ACHN (cell line): ENCODE measurements at regions not wholly inside any gene's neighbourhood (a gene's known extent, or its start where the extent isn't known, plus 50 kb on each side); places are given as distances from the start of the nearest gene placed in this dataset.
"Not testable (repeated sequence)": the region's sequence is repeated elsewhere in the genome, so short reads cannot be mapped to it uniquely, and the experiment has no call there.

Experiments
- DNase-seq: peaks from one replicate; pipeline ENCODE4 v3.0.0-alpha.2; 2015
- in situ Hi-C: cut with HindIII; loops from 2 replicates; pipeline ENCODE4 v1.10.0; 2017; ENCODE audit warnings: low sequenced_read_pairs, low pct_ligation_motif_present, low pct_unique_long_range_greater_than_20kb

DNA sequence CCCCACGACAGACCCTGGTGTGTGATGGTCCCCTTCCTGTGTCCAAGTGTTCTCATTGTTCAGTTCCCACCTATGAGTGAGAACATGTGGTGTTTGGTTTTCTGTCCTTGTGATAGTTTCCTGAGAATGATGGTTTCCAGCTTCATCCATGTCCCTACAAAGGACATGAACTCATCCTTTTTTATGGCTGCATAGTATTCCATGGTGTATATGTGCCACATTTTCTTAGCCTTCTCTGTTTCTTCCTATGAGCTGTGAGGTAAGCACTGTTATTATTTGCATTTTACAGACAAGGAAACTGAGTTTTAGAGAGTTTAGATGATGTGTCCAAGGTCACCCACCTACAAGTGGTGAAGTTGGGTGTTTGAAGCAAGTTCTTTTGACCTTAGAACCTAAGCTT, 51.1 kb upstream of the BNC1 start:
- DNase-seq, in situ Hi-C loops: not testable (repeated sequence)

DNA sequence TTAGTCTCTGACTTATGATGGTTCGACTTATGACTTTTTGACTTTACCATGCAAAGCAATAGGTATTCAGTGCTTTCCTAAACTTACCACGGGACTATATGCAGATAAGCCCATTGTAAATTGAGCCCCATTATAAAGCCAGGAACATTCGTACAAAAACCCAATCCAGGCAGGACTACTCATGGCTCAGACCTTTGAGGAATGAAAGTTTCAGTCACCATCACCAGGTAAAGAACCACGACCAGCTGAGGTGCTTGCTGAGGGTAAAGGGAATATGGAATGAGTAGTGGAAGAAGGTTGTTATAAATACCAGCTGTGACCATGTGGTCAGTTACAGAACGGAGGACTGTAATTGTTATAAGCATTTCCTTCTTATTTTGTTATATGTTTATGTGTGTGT, 54.9 kb upstream of the BNC1 start:
- DNase-seq, result no peak
- in situ Hi-C loops, result no loop called here

DNA sequence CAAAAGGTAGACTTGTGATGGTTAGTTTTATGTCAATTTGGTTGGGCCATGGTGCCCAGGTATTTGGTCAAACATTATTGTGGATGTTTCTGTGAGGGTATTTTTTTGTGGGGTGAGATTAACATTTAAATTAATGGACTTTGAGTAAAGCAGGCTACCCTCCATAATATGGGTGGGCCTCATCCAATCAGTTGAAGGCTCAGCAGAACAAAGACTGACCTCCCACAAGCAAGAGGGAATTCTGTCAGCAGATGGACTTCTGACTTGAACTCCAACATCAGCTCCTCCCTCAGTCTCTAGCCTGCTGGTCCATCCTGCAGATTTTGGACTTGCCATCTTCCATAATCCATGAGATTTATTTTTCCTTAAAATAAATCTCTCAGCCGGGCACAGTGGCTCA, 55.6 kb upstream of the BNC1 start:
- in situ Hi-C loops, result no loop called here
- DNase-seq, result no peak

DNA sequence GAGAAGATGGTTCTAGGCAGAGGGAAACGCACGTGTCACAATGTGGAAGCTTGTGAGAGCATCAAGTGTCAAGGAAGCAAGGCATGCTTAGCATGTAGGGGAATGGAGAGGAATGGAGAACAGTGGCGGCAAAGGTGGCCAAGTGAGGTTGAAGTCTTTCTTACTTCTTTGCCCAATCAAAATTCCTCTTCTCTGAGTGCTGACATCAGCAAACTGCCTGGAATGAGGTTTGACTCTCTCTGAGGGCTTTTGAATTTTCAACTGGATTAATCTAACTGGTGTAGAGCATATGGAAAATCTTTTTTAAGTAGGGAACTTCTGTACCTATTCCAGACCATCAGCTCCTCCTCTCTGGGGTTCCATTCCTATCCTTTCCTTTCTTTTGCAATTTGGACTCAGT, 61.9 kb upstream of the BNC1 start:
- in situ Hi-C loops, result no loop called here
- DNase-seq, result no peak

DNA sequence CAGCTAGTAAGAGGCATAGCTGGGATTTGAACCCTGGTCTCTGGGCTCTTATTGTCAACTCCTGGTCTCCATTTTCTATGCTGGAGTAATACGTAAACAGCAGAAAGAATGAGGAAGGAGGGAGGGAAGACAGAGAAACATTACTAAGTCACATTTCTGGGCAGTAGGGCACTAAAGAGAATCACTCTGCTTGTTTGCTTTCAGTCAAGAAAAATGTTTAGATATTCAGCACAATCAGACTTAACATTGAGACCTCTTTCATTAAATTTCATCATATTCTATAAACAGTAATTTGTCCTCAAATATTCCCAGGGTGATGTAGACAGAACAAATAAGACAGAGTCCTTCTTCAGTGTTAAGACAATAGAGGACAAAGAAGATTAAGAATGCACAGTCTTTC, 67.7 kb upstream of the BNC1 start:
- DNase-seq, result no peak
- in situ Hi-C loops, result no loop called here

DNA sequence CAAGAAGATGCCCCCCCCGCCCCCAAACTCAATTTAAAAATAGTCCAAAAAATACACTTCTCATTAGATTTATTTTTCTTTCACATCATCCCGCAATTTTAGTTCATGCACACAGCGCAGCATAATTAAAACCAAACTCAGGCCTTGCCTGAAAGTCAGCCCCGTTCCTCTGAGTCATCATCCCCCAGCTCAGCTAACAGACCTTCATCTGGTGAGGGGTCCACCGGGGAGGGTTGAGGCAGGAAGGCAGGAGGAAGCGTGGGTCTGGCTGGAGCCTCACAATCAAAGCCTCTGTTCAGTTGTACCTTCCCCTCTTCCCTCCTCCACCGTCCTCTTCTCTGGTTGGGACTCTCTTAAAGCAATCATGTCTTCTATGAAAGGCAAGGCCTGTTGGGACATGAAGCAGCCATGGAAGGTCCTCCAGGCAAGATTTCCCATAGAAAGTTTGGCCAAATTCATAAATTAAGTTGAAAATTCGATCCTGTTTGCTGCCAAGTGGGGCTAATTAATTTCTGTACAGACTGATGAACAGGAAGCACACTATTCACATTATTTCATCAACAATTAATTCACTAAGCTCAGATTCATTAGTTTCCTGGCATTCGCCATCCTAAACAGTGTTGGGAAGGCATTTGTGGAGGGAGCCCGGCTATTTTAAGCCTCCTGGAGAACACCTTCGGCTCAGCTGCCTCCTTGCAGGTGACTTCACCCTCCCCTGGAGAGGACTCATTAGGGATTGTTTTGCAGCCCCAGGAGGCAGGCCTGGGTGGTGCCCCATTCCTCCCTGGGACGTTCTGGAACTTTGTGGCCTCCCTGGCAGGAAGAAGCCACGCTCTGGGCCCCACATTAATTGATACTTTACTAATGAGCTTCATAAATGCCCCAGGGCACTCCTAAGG, 72.3 kb upstream of the BNC1 start:
- DNase-seq, result no peak
- in situ Hi-C loops, result no loop called here

DNA sequence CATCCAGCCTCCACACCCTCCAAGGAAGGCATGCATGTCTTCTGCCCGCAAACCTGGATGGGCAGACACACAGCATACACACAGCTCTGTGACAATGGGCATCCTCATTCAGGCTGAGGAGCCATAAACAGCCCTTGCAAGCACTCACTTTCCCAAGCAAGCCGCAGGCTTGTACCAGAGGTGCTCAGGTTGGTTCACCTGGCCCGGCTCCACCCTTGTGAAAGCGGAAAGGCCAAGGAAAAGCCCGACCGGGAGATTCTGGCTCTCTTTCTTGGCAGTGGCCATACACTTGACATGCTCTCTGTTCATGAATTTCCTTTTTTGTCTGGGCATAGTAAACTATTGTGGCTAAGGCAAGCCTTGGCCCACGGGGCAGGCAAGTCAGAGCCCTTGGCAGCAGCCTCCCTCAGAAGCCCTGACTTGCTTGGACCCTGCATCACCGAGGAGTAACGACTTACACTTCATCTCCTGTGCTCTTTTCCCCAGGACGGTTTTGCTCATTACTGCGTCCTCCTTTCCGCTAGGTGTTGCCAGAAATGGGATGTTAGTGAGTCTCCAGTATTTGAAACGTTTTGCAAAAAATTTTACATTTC, 74.6 kb upstream of the BNC1 start:
- in situ Hi-C loops, result no loop called here
- no peak for DNase-seq

DNA sequence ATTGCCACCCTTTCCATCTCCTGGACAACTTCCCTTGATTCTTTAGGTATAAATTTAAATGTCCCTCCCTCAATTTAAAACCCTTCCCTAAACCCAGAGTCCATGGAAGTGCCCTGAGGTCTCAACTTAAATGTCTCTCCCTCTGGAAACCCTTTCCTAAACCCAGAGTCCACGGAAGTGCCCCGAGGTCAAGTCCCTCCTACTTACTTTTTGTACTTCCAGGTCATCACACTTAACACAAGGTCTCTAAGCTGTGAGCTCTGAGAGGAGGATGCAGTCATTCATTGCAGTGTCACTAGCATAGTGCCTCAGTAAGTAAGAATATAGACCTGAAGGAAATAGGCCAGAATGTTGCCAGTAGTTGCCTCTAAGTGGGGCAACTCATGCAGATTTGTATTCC, 78.2 kb upstream of the BNC1 start:
- in situ Hi-C loops, result no loop called here
- no peak for DNase-seq

DNA sequence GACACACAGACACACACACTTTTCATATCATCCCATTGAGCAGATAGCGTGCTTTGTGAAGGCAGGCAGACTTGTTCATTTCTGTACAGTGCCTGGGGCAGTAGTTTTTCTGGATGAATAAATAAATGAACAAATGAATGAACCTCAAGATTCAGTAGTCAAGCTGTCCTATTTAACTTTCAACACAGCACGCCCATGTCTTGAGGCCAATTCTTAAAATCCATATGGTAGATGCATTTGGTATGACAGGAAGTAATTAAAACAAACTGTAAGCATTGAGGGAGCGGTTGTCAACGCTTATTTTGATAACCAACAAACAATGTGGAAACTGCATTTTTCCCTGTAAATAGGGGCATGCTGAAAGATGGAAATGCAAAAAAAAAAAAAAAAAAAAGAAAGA, 80.0 kb upstream of the BNC1 start:
- DNase-seq, result no peak
- in situ Hi-C loops, result no loop called here

DNA sequence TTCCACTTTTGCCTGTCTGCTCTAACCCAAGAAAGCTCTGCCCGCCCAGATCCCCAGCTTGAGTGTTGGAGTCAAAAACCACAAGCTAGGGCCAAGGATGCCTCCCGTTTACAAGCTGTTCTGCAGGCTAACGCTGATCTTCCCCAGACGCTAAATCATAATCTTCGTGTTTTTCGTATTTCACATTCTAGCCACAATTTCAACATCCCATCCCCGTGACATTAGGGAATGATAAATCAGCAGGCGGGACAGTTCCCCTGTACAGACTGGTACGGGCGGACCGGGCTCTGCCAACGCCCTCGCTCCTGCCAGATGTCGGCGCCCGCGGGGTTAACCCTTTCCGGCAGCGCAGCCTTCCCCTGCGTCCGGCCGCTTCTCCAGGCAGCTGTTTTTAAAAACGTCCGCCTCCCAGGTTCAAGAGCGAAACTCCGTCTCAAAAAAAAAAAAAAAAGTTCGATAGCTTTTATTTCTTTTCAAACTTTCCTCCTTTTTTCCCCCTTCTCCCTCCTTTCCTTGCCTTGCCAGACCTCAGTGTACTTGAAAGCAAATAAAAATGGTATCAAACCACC, 81.0 kb upstream of the BNC1 start:
- in situ Hi-C loops, result no loop called here
- peak; percentile 37 for DNase-seq

DNA sequence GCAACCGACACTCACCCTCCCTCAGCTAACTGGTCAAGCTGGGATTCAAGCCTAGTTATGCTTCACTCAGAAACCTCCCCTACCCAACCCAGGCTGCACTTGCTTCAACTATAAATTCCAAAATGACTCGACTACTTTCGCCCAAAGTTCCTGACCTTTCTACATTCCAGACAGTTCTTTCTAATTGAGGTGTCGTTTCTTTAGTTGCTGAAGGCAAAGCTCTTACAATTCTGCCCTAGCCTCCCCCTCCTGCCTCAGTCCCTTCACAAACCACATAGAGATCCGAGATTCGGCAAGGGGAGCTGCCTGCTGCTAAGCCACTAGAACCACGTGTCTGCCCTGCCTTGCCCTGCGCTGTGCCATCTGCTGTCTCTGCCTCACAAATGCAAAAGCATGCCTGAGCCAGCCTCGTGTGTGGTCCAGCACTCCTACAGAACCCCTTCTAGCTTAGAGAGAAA, 74.7 kb upstream of the SH3GL3 start:
- peak; percentile 43 for DNase-seq
- in situ Hi-C loops, result no loop called here

DNA sequence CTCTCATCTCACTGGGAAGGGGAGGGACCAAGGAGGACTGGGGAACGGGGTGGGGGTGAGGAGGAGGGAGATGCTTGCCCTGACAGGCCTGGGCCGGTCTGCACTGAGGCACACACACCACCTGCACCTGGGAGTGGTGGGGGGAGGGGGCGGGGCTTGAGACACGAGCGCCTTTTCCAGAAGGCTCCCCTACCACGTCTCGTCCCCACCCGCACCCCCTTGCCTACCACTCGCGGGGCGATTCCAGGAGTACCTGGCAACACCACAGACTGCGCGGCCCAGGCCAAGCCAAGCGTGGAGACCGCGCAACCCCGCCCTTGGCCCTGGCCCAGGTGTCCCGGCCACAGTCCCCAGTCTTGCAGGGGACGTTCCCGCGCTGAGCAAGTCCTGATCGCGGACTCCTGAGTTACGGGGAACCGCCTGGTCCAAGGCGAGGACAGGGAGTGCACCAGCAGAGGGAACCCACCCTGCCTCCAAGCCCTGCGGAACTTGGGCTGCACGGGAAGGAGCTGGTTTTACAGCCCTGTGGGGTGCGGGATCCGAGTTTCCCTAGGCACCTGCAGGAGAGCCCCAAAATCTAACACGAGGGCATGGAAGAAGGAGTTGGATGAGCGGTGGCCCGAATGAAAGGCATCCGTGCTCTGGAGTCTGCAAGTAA, 68.1 kb upstream of the SH3GL3 start:
- in situ Hi-C loops, result no loop called here
- DNase-seq, result no peak

DNA sequence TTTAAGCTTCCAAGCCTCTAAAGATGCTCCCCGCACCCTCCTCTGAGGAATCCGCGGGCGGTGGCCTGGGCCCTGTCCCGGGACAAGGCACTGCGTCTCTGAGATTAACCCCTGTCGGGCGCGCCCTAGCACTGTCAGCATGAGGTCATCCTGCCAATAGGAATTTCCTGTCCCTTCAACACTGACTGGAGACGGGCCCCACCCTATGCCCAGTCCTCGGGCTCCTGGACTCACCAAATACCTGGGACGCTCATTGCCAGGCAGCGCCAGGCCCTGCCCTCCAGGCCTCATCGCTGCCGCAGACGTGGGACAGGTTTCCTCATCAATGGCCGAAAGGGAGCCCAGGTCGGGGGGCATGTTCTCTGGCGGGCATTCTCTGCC, 67.6 kb upstream of the SH3GL3 start:
- peak; percentile 25 for DNase-seq
- in situ Hi-C loops, result no loop called here

DNA sequence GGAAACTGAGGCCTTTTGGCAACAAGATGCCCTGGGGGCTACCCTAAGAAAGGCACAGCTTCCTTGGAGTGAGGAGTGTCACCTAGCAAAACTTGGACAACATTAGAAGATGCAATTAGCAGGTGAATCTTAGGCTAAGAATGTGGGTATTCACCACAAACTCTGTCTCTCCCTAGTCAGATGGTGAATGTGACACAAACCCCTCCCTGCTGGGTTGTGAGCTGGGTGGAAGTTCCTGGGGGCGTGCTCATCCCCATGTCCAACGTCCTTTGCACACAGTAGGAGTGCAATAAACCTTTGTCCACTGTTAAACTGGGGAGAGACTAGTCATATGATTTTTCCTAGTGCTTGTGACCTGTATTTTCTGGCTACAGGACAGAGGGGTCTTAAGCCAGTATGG, 67.1 kb upstream of the SH3GL3 start:
- DNase-seq, result peak; percentile 22
- in situ Hi-C loops, result no loop called here

DNA sequence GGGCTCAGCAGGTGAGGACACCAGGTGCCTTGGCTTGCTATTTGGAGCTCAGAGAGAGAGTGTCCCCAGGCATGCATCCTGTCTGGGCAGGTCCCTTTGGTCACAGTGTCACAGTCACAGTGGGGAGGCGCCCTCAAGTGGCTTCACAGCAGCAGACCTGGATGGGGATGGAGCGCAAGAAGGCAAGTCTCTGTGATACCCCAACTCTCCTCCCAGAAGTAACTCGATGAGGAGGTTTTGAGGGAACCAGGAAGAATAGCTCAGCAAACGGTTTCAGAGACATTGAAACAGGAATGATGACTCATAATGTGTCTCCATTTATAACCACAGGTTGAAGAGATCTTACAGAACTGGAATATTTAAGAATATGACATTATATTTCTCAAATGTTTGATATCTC, 66.5 kb upstream of the SH3GL3 start:
- DNase-seq, result peak; percentile 44
- in situ Hi-C loops, result no loop called here

DNA sequence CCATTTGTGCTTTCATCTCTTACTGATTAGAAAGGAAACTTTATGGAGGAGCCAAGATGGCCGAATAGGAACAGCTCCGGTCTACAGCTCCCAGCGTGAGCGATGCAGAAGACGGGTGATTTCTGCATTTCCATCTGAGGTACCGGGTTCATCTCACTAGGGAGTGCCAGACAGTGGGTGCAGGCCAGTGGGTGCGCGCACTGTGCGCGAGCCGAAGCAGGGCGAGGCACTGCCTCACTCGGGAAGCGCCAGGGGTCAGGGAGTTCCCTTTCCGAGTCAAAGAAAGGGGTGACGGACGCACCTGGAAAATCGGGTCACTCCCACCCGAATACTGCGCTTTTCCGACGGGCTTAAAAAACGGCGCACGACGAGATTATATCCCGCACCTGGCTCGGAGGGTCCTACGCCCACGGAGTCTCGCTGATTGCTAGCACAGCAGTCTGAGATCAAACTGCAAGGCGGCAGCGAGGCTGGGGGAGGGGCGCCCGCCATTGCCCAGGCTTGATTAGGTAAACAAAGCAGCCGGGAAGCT, 63.5 kb upstream of the SH3GL3 start:
- peak; percentile 17 for DNase-seq

DNA sequence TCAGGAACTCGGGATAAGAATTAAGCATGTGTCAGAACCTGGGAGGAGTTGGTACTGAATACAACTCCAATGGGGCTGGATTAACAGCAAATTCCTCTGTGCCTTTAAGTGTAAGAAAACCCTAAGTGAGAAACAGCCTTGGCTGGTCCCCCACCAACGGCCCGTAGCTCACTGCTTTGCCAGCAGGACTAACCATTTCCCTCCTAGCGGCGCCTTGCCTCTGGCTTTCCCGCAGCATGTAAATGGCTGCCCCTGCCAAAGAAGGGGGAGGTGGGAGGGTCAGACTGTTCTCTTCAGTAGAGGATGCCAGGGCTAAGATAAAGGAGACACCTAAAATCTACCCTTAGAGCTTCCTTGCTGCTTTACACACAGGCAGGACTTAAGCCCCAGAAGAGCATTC, 51.0 kb upstream of the SH3GL3 start:
- DNase-seq, result no peak
- in situ Hi-C loops, result no loop called here

More for the DNA sequence above, 63.5 kb upstream of the SH3GL3 start:
- in situ Hi-C loops, result not testable (repeated sequence)
